GM18868 (cell line): ENCODE measurements at regions not wholly inside any gene's neighbourhood (a gene's known extent, or its start where the extent isn't known, plus 50 kb on each side); places are given as distances from the start of the nearest gene placed in this dataset.

ENCODE experiments used
- ATAC-seq: cut with Tn5 transposase; IDR thresholded peaks from one replicate; pipeline ENCODE4 v1.9.1; 2021; ENCODE audit warnings: mild to moderate bottlenecking, moderate library complexity; ENCODE audit not compliant: unreplicated experiment

GRCh38 chr5:60346393-60346792 lies 353.6 kb downstream of the DEPDC1B start:
- no peak for ATAC-seq

GRCh38 chr5:60343102-60343501 lies 356.9 kb downstream of the DEPDC1B start:
- no peak for ATAC-seq

- ATAC-seq, result peak; percentile 91
These were observed 358.9 kb downstream of the DEPDC1B start for GRCh38 chr5:60340965-60341471.

GRCh38 chr5:60340326-60340725 lies 359.6 kb downstream of the DEPDC1B start:
- ATAC-seq, result no peak

GRCh38 chr5:60339691-60340201 lies 360.2 kb downstream of the DEPDC1B start:
- ATAC-seq, result no peak

- ATAC-seq, result no peak
These were observed 361.1 kb downstream of the DEPDC1B start for GRCh38 chr5:60338846-60339245.

GRCh38 chr5:60336491-60336890 lies 363.5 kb downstream of the DEPDC1B start:
- no peak for ATAC-seq

- ATAC-seq, result no peak
These were observed 364.1 kb downstream of the DEPDC1B start for GRCh38 chr5:60335913-60336312.

GRCh38 chr5:60334281-60334713 lies 365.7 kb downstream of the DEPDC1B start:
- no peak for ATAC-seq

GRCh38 chr5:60333005-60333571 lies 366.9 kb downstream of the DEPDC1B start:
- peak; percentile 24 for ATAC-seq

- ATAC-seq, result peak; percentile 93
These were observed 367.5 kb downstream of the DEPDC1B start for GRCh38 chr5:60332244-60333004.

- no peak for ATAC-seq
These were observed 369.7 kb downstream of the DEPDC1B start for GRCh38 chr5:60330236-60330635.

- ATAC-seq, result no peak
These were observed 374.1 kb downstream of the DEPDC1B start for GRCh38 chr5:60325870-60326269.

- ATAC-seq, result no peak
These were observed 376.4 kb downstream of the DEPDC1B start for GRCh38 chr5:60323596-60323995.

GRCh38 chr5:60312098-60312497 lies 387.9 kb downstream of the DEPDC1B start:
- ATAC-seq, result peak; percentile 61

GRCh38 chr5:60299944-60300343 lies 400.0 kb downstream of the DEPDC1B start:
- no peak for ATAC-seq

- ATAC-seq, result no peak
These were observed 402.3 kb downstream of the DEPDC1B start for GRCh38 chr5:60297658-60298057.

- peak; percentile 89 for ATAC-seq
These were observed 401.9 kb upstream of the PDE4D start for GRCh38 chr5:60295423-60295822.

- no peak for ATAC-seq
These were observed 400.0 kb upstream of the PDE4D start for GRCh38 chr5:60293518-60293917.

- peak; percentile 90 for ATAC-seq
These were observed 393.7 kb upstream of the PDE4D start for GRCh38 chr5:60287174-60287771.

- no peak for ATAC-seq
These were observed 392.4 kb upstream of the PDE4D start for GRCh38 chr5:60285910-60286309.

- ATAC-seq, result no peak
These were observed 387.4 kb upstream of the PDE4D start for GRCh38 chr5:60280943-60281342.
